GM23338 (cell line): ENCODE measurements at regions not wholly inside any gene's neighbourhood (a gene's known extent, or its start where the extent isn't known, plus 50 kb on each side); places are given as distances from the start of the nearest gene placed in this dataset.

Source experiments
- ATAC-seq: fragments of 200-7000 bp; cut with Tn5 transposase; 3 replicates; pipeline ENCODE4 v1.9.1; 2020
- DNase-seq: peaks from one replicate; pipeline ENCODE4 v3.0.0-alpha.2; 2015; ENCODE audit warnings: low spot score
- H2AFZ ChIP-seq: fragments of 200-600 bp; sonication (generic); 2 replicates; pipeline ENCODE4 v1.8.0; 2016; ENCODE audit warnings: antibody characterized with exemption, mild to moderate bottlenecking, moderate library complexity
- H3F3A ChIP-seq: fragments of 200-600 bp; sonication (generic); replicated peaks from 2 replicates; pipeline ENCODE4 v1.8.0; 2017; ENCODE audit warnings: antibody characterized with exemption, mixed run types, low read depth
- H3K27ac ChIP-seq: fragments of 200-600 bp; sonication (generic); 2 replicates; pipeline ENCODE4 v1.6.1; 2016; ENCODE audit warnings: low read depth
- H3K27me3 ChIP-seq: fragments of 200-600 bp; sonication (generic); 2 replicates; pipeline ENCODE4 v1.8.0; 2016; ENCODE audit warnings: mild to moderate bottlenecking, mixed run types, moderate library complexity; ENCODE audit not compliant: insufficient read depth
- H3K36me3 ChIP-seq: fragments of 200-600 bp; sonication (generic); 2 replicates; pipeline ENCODE4 v1.8.0; 2016; ENCODE audit warnings: mild to moderate bottlenecking; ENCODE audit not compliant: insufficient read depth
- H3K4me1 ChIP-seq: fragments of 200-600 bp; sonication (generic); 2 replicates; pipeline ENCODE4 v1.8.0; 2016; ENCODE audit warnings: mild to moderate bottlenecking, moderate library complexity; ENCODE audit not compliant: insufficient read depth
- H3K4me2 ChIP-seq: fragments of 200-600 bp; sonication (generic); 2 replicates; pipeline ENCODE4 v1.7.1; 2017; ENCODE audit warnings: mixed run types
- H3K4me3 ChIP-seq: fragments of 200-600 bp; sonication (generic); 2 replicates; pipeline ENCODE4 v1.6.1; 2016; ENCODE audit warnings: mixed run types
- H3K79me2 ChIP-seq: fragments of 200-600 bp; sonication (generic); replicated peaks from 2 replicates; pipeline ENCODE4 v1.8.0; 2017; ENCODE audit warnings: mild to moderate bottlenecking; ENCODE audit not compliant: insufficient read depth
- H3K9me2 ChIP-seq: fragments of 200-600 bp; sonication (generic); 2 replicates; pipeline ENCODE4 v1.8.0; 2017; ENCODE audit not compliant: insufficient read depth
- H4K20me1 ChIP-seq: fragments of 200-600 bp; sonication (generic); replicated peaks from 2 replicates; pipeline ENCODE4 v1.8.0; 2017; ENCODE audit warnings: mild to moderate bottlenecking; ENCODE audit not compliant: insufficient read depth
- H3K27ac Mint-ChIP-seq: 2 replicates; pipeline ENCODE4 v1.8.0; 2020; ENCODE audit warnings: inconsistent platforms, mild to moderate bottlenecking, moderate library complexity, mixed read lengths
- H3K27me3 Mint-ChIP-seq: 3 replicates; pipeline ENCODE4 v1.8.0; 2022; ENCODE audit warnings: low read depth, mild to moderate bottlenecking, moderate library complexity, mixed read lengths, inconsistent platforms; ENCODE audit not compliant: insufficient read depth, poor library complexity
- H3K36me3 Mint-ChIP-seq: 3 replicates; pipeline ENCODE4 v1.8.0; 2021; ENCODE audit warnings: low read depth, mild to moderate bottlenecking, inconsistent platforms, moderate library complexity, mixed read lengths
- H3K4me1 Mint-ChIP-seq: 3 replicates; pipeline ENCODE4 v1.8.0; 2020; ENCODE audit warnings: mild to moderate bottlenecking, inconsistent platforms, mixed read lengths
- H3K4me3 Mint-ChIP-seq: 3 replicates; pipeline ENCODE4 v1.8.0; 2021; ENCODE audit warnings: moderate library complexity, mild to moderate bottlenecking, inconsistent platforms, mixed read lengths
- H3K9me3 Mint-ChIP-seq: 3 replicates; pipeline ENCODE4 v1.8.0; 2020; ENCODE audit warnings: moderate library complexity, mild to moderate bottlenecking, inconsistent platforms, mixed read lengths
- CREB1 ChIP-seq: fragments of 250-450 bp; sonication (Bioruptor Pico); IDR thresholded peaks from 2 replicates; pipeline ENCODE4 v1.5.0; 2020; ENCODE audit warnings: low read depth, mild to moderate bottlenecking, moderate library complexity
- ETS1 ChIP-seq: IDR thresholded peaks from 2 replicates; pipeline ENCODE4 v1.6.1; 2016; ENCODE audit warnings: antibody characterized with exemption
- EZH2 ChIP-seq: fragments of 200-600 bp; sonication (generic); IDR thresholded peaks from one replicate; pipeline ENCODE4 v1.8.0; 2017; ENCODE audit warnings: antibody characterized with exemption, mild to moderate bottlenecking, low read depth; ENCODE audit not compliant: unreplicated experiment
- JUNB ChIP-seq: IDR thresholded peaks from one replicate; pipeline ENCODE4 v1.6.1; 2016; ENCODE audit warnings: antibody characterized with exemption; ENCODE audit not compliant: unreplicated experiment
- NANOG ChIP-seq: IDR thresholded peaks from 2 replicates; pipeline ENCODE4 v1.6.1; 2016; ENCODE audit warnings: antibody characterized with exemption, borderline replicate concordance
- POLR2AphosphoS5 ChIP-seq: IDR thresholded peaks from 2 replicates; pipeline ENCODE4 v1.6.1; 2016; ENCODE audit warnings: antibody characterized with exemption, low read depth
- STAT1 ChIP-seq: IDR thresholded peaks from one replicate; pipeline ENCODE4 v1.6.1; 2016; ENCODE audit warnings: antibody characterized with exemption; ENCODE audit not compliant: unreplicated experiment
- ZNF114 ChIP-seq: fragments of 250-450 bp; sonication (Bioruptor Pico); IDR thresholded peaks from 2 replicates; pipeline ENCODE4 v1.5.0; 2020; ENCODE audit warnings: mild to moderate bottlenecking, moderate library complexity
- ZNF331 ChIP-seq: fragments of 250-450 bp; sonication (Bioruptor Pico); IDR thresholded peaks from 2 replicates; pipeline ENCODE4 v1.5.0; 2020; ENCODE audit warnings: low read depth, mild to moderate bottlenecking, moderate library complexity
- TF ChIP-seq, protein P1 (sequence below): fragments of 250-450 bp; sonication (Bioruptor Pico); IDR thresholded peaks from 2 replicates; pipeline ENCODE4 v1.5.0; 2020; ENCODE audit warnings: mild to moderate bottlenecking, moderate library complexity
- TF ChIP-seq, protein P2 (sequence below), 2 experiments: fragments of 200-600 bp in 1 of 2; sonication (generic) in 1 of 2; conservative IDR thresholded peaks; 2 replicates each; pipeline versions ENCODE4 v1.5.1 to v1.6.1; 2016 to 2017; ENCODE audit warnings: antibody characterized with exemption in 2 of 2, low read depth in 2 of 2, mild to moderate bottlenecking in 2 of 2, moderate library complexity in 1 of 2

GRCh38 chr5:167903659-167904058 is 387.8 kb upstream of the WWC1 start:
- H3K4me3 ChIP-seq, result no peak overlapping the region
- H2AFZ ChIP-seq, result no peak overlapping the region
- H4K20me1 ChIP-seq, result no peaks in the 10 kb centered on the region
- no peak overlapping the region for H3K27ac ChIP-seq
- H3K27me3 Mint-ChIP-seq, result peaks cover 3% of the 10 kb centered on the region
- no peak overlapping the region for H3K4me2 ChIP-seq
- no peak for TF ChIP-seq ZNF114 (CRISPR knock-in tag)
- H3K79me2 ChIP-seq, result no peaks in the 10 kb centered on the region
- no peaks in the 10 kb centered on the region for H3K36me3 ChIP-seq
- DNase-seq, result no peak
- H3K27me3 ChIP-seq, result no peaks in the 10 kb centered on the region
- H3K9me2 ChIP-seq, result no peaks in the 10 kb centered on the region
- no peak overlapping the region for H3K4me3 Mint-ChIP-seq
- ATAC-seq, result no peak
- no peaks in the 10 kb centered on the region for H3F3A ChIP-seq
- no peaks in the 10 kb centered on the region for H3K36me3 Mint-ChIP-seq
- H3K9me3 Mint-ChIP-seq, result no peaks in the 10 kb centered on the region
- H3K4me1 ChIP-seq, result peaks cover 29% of the 10 kb centered on the region
- H3K27ac Mint-ChIP-seq, result no peak overlapping the region; the same call in 1 of the 2 replicates
- H3K4me1 Mint-ChIP-seq, result peaks cover 35% of the 10 kb centered on the region

DNA sequence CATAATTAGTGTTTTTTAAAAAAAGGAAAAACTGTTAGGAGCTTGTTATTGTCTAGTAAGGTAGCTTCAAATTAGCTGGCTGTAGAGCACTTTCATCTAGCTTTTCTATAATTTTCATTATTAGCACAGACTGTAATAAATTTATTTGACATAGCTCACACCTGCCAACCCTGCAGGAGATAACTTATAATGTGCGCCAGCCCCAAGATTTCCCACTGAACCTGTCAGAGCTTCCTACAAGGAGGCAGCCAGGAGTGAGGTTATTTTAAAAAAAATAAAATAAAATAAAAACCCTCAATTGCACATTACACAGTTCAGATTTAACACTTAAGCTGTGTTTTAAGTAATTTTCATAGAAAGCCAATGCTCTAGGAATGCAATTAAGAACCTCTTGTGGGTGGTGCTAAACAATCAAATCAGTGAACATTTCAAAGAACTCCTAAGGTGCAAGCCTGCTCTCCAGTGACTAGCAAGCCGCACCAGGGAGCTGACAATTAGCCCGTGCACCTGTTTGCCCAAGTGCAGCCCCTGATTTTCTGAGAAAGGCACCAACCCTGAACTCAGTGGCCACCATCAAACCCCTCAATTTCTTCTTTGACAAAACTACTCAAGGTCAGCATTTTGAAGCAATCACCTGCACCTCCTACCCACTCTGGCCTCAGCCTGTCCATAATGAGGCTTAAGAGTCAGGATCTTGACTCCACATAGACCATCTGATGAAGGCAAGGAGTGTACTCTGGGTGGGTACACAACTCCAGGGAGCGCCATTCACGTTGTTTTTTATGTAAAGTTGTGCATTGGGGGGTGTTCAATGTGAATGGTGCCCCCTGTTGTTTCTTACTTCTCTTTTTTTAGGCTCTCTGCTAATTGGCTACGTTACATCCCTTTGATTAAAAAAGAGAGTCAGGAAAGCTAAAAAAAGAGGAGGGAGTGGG is 385.3 kb upstream of the WWC1 start:
- no peak overlapping the region; the same call in 2 of the 3 replicates for H3K4me3 Mint-ChIP-seq
- H3K4me1 Mint-ChIP-seq, result peaks cover 18% of the 10 kb centered on the region; the same call in 2 of the 3 replicates
- H3K27me3 Mint-ChIP-seq, result peaks cover 3% of the 10 kb centered on the region
- peak; percentile 70; the same call in 1 of the 2 replicates for TF ChIP-seq ZNF114 (CRISPR knock-in tag)
- TF ChIP-seq, protein P1, sequence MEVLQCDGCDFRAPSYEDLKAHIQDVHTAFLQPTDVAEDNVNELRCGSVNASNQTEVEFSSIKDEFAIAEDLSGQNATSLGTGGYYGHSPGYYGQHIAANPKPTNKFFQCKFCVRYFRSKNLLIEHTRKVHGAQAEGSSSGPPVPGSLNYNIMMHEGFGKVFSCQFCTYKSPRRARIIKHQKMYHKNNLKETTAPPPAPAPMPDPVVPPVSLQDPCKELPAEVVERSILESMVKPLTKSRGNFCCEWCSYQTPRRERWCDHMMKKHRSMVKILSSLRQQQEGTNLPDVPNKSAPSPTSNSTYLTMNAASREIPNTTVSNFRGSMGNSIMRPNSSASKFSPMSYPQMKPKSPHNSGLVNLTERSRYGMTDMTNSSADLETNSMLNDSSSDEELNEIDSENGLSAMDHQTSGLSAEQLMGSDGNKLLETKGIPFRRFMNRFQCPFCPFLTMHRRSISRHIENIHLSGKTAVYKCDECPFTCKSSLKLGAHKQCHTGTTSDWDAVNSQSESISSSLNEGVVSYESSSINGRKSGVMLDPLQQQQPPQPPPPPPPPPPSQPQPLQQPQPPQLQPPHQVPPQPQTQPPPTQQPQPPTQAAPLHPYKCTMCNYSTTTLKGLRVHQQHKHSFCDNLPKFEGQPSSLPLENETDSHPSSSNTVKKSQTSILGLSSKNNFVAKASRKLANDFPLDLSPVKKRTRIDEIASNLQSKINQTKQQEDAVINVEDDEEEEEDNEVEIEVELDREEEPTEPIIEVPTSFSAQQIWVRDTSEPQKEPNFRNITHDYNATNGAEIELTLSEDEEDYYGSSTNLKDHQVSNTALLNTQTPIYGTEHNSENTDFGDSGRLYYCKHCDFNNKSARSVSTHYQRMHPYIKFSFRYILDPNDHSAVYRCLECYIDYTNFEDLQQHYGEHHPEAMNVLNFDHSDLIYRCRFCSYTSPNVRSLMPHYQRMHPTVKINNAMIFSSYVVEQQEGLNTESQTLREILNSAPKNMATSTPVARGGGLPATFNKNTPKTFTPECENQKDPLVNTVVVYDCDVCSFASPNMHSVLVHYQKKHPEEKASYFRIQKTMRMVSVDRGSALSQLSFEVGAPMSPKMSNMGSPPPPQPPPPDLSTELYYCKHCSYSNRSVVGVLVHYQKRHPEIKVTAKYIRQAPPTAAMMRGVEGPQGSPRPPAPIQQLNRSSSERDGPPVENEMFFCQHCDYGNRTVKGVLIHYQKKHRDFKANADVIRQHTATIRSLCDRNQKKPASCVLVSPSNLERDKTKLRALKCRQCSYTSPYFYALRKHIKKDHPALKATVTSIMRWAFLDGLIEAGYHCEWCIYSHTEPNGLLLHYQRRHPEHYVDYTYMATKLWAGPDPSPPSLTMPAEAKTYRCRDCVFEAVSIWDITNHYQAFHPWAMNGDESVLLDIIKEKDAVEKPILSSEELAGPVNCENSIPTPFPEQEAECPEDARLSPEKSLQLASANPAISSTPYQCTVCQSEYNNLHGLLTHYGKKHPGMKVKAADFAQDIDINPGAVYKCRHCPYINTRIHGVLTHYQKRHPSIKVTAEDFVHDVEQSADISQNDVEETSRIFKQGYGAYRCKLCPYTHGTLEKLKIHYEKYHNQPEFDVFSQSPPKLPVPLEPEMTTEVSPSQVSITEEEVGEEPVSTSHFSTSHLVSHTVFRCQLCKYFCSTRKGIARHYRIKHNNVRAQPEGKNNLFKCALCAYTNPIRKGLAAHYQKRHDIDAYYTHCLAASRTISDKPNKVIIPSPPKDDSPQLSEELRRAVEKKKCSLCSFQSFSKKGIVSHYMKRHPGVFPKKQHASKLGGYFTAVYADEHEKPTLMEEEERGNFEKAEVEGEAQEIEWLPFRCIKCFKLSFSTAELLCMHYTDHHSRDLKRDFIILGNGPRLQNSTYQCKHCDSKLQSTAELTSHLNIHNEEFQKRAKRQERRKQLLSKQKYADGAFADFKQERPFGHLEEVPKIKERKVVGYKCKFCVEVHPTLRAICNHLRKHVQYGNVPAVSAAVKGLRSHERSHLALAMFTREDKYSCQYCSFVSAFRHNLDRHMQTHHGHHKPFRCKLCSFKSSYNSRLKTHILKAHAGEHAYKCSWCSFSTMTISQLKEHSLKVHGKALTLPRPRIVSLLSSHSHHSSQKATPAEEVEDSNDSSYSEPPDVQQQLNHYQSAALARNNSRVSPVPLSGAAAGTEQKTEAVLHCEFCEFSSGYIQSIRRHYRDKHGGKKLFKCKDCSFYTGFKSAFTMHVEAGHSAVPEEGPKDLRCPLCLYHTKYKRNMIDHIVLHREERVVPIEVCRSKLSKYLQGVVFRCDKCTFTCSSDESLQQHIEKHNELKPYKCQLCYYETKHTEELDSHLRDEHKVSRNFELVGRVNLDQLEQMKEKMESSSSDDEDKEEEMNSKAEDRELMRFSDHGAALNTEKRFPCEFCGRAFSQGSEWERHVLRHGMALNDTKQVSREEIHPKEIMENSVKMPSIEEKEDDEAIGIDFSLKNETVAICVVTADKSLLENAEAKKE (CRISPR knock-in tag), result peak; percentile 65
- no peak for TF ChIP-seq ZNF331 (CRISPR knock-in tag)
- no peak for TF ChIP-seq POLR2AphosphoS5
- TF ChIP-seq, protein P2, sequence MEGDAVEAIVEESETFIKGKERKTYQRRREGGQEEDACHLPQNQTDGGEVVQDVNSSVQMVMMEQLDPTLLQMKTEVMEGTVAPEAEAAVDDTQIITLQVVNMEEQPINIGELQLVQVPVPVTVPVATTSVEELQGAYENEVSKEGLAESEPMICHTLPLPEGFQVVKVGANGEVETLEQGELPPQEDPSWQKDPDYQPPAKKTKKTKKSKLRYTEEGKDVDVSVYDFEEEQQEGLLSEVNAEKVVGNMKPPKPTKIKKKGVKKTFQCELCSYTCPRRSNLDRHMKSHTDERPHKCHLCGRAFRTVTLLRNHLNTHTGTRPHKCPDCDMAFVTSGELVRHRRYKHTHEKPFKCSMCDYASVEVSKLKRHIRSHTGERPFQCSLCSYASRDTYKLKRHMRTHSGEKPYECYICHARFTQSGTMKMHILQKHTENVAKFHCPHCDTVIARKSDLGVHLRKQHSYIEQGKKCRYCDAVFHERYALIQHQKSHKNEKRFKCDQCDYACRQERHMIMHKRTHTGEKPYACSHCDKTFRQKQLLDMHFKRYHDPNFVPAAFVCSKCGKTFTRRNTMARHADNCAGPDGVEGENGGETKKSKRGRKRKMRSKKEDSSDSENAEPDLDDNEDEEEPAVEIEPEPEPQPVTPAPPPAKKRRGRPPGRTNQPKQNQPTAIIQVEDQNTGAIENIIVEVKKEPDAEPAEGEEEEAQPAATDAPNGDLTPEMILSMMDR (conservative IDR thresholded peaks at IDR 0.05; ENCODE audit: low read depth in 2 of 2), result peak; percentile 11; a peak in 1 of 4 replicates
- no peak for TF ChIP-seq ETS1
- no peak for TF ChIP-seq CREB1
- TF ChIP-seq NANOG, result peak; percentile 81
- no peak for TF ChIP-seq STAT1
- TF ChIP-seq JUNB, result no peak
- no peak for TF ChIP-seq EZH2

More for the DNA sequence above, 385.3 kb upstream of the WWC1 start:
- H3K27me3 ChIP-seq, result no peaks in the 10 kb centered on the region
- no peaks in the 10 kb centered on the region for H3K9me3 Mint-ChIP-seq
- H3K36me3 Mint-ChIP-seq, result no peaks in the 10 kb centered on the region
- H3K4me1 ChIP-seq, result peaks cover 20% of the 10 kb centered on the region
- ATAC-seq, result peak; percentile 89
- no peak overlapping the region for H3K27ac Mint-ChIP-seq
- H3K9me2 ChIP-seq, result no peaks in the 10 kb centered on the region
- H3K79me2 ChIP-seq, result no peaks in the 10 kb centered on the region
- H3K4me2 ChIP-seq, result peak overlapping the region; percentile 56
- DNase-seq, result peak; percentile 30
- no peaks in the 10 kb centered on the region for H3K36me3 ChIP-seq
- H3K4me3 ChIP-seq, result no peak overlapping the region
- no peak overlapping the region for H2AFZ ChIP-seq
- no peaks in the 10 kb centered on the region for H4K20me1 ChIP-seq
- H3K27ac ChIP-seq, result no peak overlapping the region; the same call in 1 of the 2 replicates
- no peaks in the 10 kb centered on the region for H3F3A ChIP-seq
